Neural cell (in vitro differentiated cells): ENCODE measurements at regions not wholly inside any gene's neighbourhood (a gene's known extent, or its start where the extent isn't known, plus 50 kb on each side); places are given as distances from the start of the nearest gene placed in this dataset.

Experiments
- H2AFZ ChIP-seq: fragments of 200-600, 300-800 bp; sonication (generic), shearing (Covaris generic); 2 replicates; pipeline ENCODE4 v1.6.0; 2014; ENCODE audit warnings: low read depth, mild to moderate bottlenecking, antibody characterized with exemption, low read length, moderate library complexity
- H3F3A ChIP-seq: fragments of 200-600 bp; shearing (Covaris generic); 2 replicates; pipeline ENCODE4 v1.6.1; 2016; ENCODE audit warnings: mild to moderate bottlenecking, moderate library complexity, mixed read lengths, antibody characterized with exemption, low read length; ENCODE audit not compliant: insufficient read depth, poor library complexity, severe bottlenecking
- H3K27ac ChIP-seq: fragments of 200-600, 300-800 bp; sonication (generic), shearing (Covaris generic); 2 replicates; pipeline ENCODE4 v1.5.1; 2014; ENCODE audit warnings: mild to moderate bottlenecking, low read length, moderate library complexity
- H3K27me3 ChIP-seq: fragments of 300-800, 200-600 bp; sonication (generic), shearing (Covaris generic); 2 replicates; pipeline ENCODE4 v1.6.0; 2014; ENCODE audit warnings: mild to moderate bottlenecking, low read depth, low read length, moderate library complexity; ENCODE audit not compliant: insufficient read depth
- H3K36me3 ChIP-seq: fragments of 300-800, 200-600 bp; sonication (generic), shearing (Covaris generic); 2 replicates; pipeline ENCODE4 v1.5.1; 2014; ENCODE audit warnings: mild to moderate bottlenecking, antibody characterized with exemption, low read length, moderate library complexity; ENCODE audit not compliant: insufficient read depth
- H3K4me2 ChIP-seq: fragments of 300-800, 200-600 bp; sonication (generic), shearing (Covaris generic); 2 replicates; pipeline ENCODE4 v1.6.0; 2014; ENCODE audit warnings: mild to moderate bottlenecking, low read length
- H3K4me3 ChIP-seq: fragments of 300-800, 200-600 bp; sonication (generic), shearing (Covaris generic); 2 replicates; pipeline ENCODE4 v1.5.1; 2014; ENCODE audit warnings: mild to moderate bottlenecking, low read length, moderate library complexity
- H3K79me2 ChIP-seq: fragments of 200-600 bp; shearing (Covaris generic); replicated peaks from 2 replicates; pipeline ENCODE4 v1.6.0; 2014; ENCODE audit warnings: mild to moderate bottlenecking, low read length, moderate library complexity; ENCODE audit not compliant: insufficient read depth
- H3K9ac ChIP-seq: fragments of 300-800, 200-600 bp; sonication (generic), shearing (Covaris generic); 2 replicates; pipeline ENCODE4 v1.6.1; 2016; ENCODE audit warnings: mild to moderate bottlenecking, low read length, mixed read lengths
- H3K9me2 ChIP-seq: fragments of 200-600 bp; shearing (Covaris generic); 2 replicates; pipeline ENCODE4 v1.6.1; 2016; ENCODE audit warnings: mild to moderate bottlenecking, low read length, mixed read lengths; ENCODE audit not compliant: insufficient read depth
- H3K9me3 ChIP-seq: fragments of 200-600, 300-800 bp; sonication (generic), shearing (Covaris generic); 2 replicates; pipeline ENCODE4 v1.6.1; 2016; ENCODE audit warnings: mild to moderate bottlenecking, mixed run types, low read length, moderate library complexity, mixed read lengths
- H4K20me1 ChIP-seq: fragments of 200-600 bp; shearing (Covaris generic); 2 replicates; pipeline ENCODE4 v1.6.1; 2016; ENCODE audit warnings: mild to moderate bottlenecking, mixed run types; ENCODE audit not compliant: insufficient read depth
- CTCF ChIP-seq: fragments of 450-650 bp; IDR thresholded peaks from 2 replicates; pipeline ENCODE4 v1.5.1; 2014; ENCODE audit warnings: antibody characterized with exemption, mild to moderate bottlenecking, moderate library complexity; ENCODE audit not compliant: poor library complexity, severe bottlenecking
- EP300 ChIP-seq: fragments of 450-650 bp; conservative IDR thresholded peaks from 2 replicates; pipeline ENCODE4 v1.6.1; 2014; ENCODE audit warnings: antibody characterized with exemption, mild to moderate bottlenecking, moderate library complexity; ENCODE audit not compliant: poor library complexity, severe bottlenecking
- EZH2 ChIP-seq: fragments of 200-600, 300-800 bp; shearing (Covaris generic), sonication (generic); IDR thresholded peaks from 2 replicates; pipeline ENCODE4 v1.6.1; 2014; ENCODE audit warnings: antibody characterized with exemption, low read length, borderline replicate concordance, mild to moderate bottlenecking; ENCODE audit not compliant: insufficient read depth, poor library complexity, severe bottlenecking
- MXI1 ChIP-seq: fragments of 450-650 bp; conservative IDR thresholded peaks from 2 replicates; pipeline ENCODE4 v1.6.1; 2014; ENCODE audit warnings: antibody characterized with exemption, mild to moderate bottlenecking; ENCODE audit not compliant: poor library complexity, severe bottlenecking
- POLR2AphosphoS5 ChIP-seq: IDR thresholded peaks from 2 replicates; pipeline ENCODE4 v1.6.1; 2012
- RAD21 ChIP-seq: fragments of 450-650 bp; conservative IDR thresholded peaks from 2 replicates; pipeline ENCODE4 v1.6.1; 2014; ENCODE audit warnings: antibody characterized with exemption, mild to moderate bottlenecking, moderate library complexity
- REST ChIP-seq: IDR thresholded peaks from 2 replicates; pipeline ENCODE4 v1.6.1; 2012; ENCODE audit warnings: borderline replicate concordance
- SMC3 ChIP-seq: fragments of 450-650 bp; conservative IDR thresholded peaks from 2 replicates; pipeline ENCODE4 v1.6.1; 2014; ENCODE audit warnings: antibody characterized with exemption, mild to moderate bottlenecking, moderate library complexity; ENCODE audit not compliant: poor library complexity
- TAF1 ChIP-seq: IDR thresholded peaks from 2 replicates; pipeline ENCODE4 v1.6.1; 2012; ENCODE audit warnings: low read depth

- Histone ChIP-seq H3K27me3 (no peaks in the 10 kb centered on the region), H3K4me3 (no peak overlapping the region), H2AFZ (no peak overlapping the region), H3K9me2 (no peaks in the 10 kb centered on the region), H4K20me1 (no peaks in the 10 kb centered on the region), H3K79me2 (no peaks in the 10 kb centered on the region), H3K9me3 (no peaks in the 10 kb centered on the region), H3K36me3 (no peaks in the 10 kb centered on the region), H3K27ac (no peak overlapping the region), H3K4me2 (no peak overlapping the region), H3F3A (no peaks in the 10 kb centered on the region), H3K9ac (no peak overlapping the region)
- TF ChIP-seq EZH2 (no peak), MXI1 (no peak), CTCF (no peak), REST (no peak), POLR2AphosphoS5 (no peak), SMC3 (no peak), EP300 (no peak)
Observed at GRCh38 chr11:112318184-112318591, 57.5 kb upstream of the PLET1 start.

- H3K4me2 ChIP-seq: no peak overlapping the region
Observed at GRCh38 chr11:112318661-112319060, 58.0 kb upstream of the PLET1 start.

More at GRCh38 chr11:112318661-112319060, 58.0 kb upstream of the PLET1 start:
- H3K36me3 ChIP-seq: no peaks in the 10 kb centered on the region
- no peaks in the 10 kb centered on the region for H3F3A ChIP-seq
- no peak overlapping the region for H3K9ac ChIP-seq
- no peaks in the 10 kb centered on the region for H3K9me2 ChIP-seq
- no peaks in the 10 kb centered on the region for H3K9me3 ChIP-seq
- H3K27me3 ChIP-seq: no peaks in the 10 kb centered on the region
- no peak overlapping the region for H2AFZ ChIP-seq
- H4K20me1 ChIP-seq: no peaks in the 10 kb centered on the region
- no peak for TF ChIP-seq CTCF
- no peak for TF ChIP-seq REST
- no peak for TF ChIP-seq EZH2
- no peak for TF ChIP-seq MXI1
- no peak for TF ChIP-seq TAF1
- no peak for TF ChIP-seq POLR2AphosphoS5
- no peak for TF ChIP-seq EP300
- TF ChIP-seq RAD21: no peak
- TF ChIP-seq SMC3: no peak
- H3K4me3 ChIP-seq: no peak overlapping the region
- H3K27ac ChIP-seq: no peak overlapping the region
- H3K79me2 ChIP-seq: no peaks in the 10 kb centered on the region
